HG03135 (cell line): ENCODE measurements at regions not wholly inside any gene's neighbourhood (a gene's known extent, or its start where the extent isn't known, plus 50 kb on each side); places are given as distances from the start of the nearest gene placed in this dataset.

Source experiments
- ATAC-seq: cut with Tn5 transposase; IDR thresholded peaks from one replicate; pipeline ENCODE4 v1.9.1; 2021; ENCODE audit warnings: mild to moderate bottlenecking, moderate library complexity; ENCODE audit not compliant: unreplicated experiment

DNA sequence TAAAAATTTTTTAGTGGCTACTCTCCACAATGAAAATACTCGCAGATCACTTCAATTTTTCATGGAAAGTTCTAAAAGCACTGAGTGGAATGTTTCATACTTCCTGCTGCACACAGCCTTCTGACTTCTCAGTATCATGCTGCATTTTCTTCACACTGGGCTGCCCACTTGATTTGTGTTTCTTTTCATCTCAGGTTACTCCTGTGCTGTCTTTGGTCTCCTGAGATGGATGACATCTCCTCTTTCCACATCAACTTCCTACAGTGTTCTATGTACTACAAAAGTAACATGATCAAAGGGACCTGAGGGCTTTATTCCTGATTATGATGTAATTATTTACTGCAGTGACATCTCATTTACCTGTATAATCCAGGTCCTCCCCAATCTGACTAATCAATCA is 927.7 kb downstream of the ROBO2 start:
- ATAC-seq: no peak

DNA sequence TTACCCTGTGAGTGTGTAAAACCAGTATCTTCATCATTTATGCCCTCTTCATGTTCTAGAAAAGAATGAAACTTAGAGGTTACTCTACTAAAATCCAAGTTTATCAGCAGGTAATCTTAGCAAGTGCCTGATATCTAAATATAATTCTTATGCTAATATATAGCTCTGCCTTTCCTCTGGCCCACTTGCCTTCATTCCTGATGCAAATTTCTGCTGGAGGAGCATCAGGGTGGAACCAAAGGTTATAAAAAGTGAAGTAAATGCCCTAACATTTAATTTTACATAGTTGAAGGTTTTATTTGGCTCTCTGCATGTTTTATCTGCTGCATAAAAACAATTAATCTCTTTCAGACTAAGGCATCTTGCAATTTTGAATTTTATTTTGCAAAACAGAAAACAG is 936.2 kb downstream of the ROBO2 start:
- no peak for ATAC-seq

DNA sequence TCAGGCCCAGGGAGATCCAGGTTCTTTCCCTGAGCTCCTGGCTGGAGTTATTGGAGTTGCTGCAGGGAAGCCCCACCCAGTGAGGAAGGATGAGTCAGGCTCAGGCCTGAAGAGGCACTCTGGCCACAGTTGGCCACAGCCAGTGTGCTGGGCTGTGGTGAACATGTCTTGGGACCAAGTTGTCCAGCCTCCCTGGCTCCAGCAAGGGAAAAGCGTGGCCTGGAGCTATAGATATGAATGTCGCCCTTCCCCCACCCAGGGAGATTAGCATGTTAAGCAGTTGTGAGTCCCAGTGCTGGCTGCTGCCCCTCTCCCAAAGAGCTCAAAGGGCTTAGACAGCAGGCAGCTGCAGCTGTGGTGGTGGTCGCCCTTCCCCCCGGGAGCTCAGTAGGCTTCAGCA is 963.2 kb downstream of the ROBO2 start:
- ATAC-seq: no peak

DNA sequence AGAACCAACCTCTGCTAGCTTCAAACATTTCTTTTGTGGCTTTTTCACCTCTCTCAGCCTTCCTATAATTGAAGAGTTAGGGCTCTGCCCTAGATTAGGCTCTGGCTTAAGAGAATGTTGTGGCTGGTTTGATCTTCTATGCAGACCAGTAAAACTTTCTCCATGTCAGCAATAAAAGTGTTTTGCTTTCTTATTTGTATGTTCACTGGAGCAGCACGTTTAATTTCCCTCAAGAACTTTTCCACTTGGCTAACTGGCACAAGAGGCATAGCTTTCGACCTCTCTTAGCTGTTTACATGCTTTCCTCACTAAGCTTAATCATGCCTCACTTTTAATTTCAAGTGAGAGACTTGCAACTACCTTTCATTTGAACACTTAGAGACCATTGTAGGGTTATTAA is 964.7 kb downstream of the ROBO2 start:
- ATAC-seq: no peak

DNA sequence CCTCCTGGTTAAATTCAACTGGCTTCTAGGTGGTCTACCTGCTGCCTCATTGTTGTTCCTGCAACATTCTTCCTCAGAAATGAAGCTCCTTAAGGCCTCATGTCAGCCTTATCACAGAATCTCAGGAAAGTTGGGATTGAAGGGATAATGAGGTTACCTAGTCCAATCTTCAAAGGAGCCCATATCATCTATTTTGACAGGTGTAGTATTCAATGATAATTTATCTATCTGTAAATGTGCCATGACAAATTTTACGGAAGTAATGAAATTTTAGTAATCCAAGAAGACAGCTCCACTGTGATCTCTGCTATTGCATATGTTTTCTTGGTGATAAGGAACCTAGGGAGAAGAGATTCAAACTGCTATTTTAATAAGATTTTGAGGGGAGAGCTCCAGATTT is 973.8 kb downstream of the ROBO2 start:
- ATAC-seq: no peak

DNA sequence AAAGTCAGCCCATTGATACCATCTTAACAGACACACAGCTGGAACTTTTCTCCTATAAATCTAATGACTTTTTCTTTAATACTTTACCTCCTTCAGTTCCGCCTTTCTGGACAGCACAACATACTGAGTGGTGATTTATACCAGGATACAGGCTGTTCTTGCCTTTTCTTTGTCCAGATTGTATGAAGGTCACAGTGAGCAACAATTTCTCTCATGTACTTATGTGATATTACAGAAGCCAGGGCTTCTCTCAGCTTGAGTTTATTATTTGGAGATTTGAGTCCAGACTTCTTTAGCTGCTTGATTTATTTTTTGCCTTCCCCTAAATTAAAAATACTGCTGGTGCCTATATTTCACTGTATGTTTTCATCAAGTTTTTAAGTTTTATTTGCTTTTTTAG is 976.0 kb downstream of the ROBO2 start:
- no peak for ATAC-seq

DNA sequence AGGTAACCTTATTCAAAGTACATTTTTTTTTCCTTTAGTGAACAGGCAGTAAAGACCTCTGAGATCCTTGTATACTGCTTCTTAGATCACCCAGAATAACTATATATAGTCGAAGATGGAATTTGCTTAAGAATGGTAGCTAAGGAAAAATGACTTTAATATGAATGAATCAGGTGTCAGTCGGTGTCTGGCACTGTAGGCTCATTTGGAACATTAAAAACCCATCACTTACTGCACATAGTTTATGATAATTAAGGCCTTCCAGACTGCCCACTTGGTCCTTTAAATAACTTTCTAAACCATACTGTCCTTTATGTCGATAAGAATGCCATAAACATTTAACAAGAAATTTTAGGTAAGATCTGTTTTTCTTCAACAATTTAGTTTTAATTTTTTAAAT is 981.8 kb downstream of the ROBO2 start:
- no peak for ATAC-seq

DNA sequence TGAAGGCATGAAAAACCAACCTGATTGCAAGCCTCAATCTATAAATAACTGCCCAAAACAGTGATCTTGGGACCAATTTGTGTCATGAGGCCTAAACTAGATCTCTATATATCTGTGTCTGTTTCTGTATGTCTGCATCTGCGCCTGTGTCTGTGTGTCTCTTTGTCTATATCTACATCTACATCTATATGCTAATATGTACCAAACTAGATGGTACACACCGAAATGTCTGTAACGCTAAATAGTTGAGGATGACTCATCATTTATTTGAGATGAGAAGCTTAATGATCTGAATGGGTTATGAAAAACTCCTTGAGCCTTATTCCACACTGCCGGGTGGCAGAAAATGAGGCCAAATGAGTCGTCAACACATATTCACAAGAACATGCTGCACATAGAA is 982.3 kb downstream of the ROBO2 start:
- no peak for ATAC-seq

DNA sequence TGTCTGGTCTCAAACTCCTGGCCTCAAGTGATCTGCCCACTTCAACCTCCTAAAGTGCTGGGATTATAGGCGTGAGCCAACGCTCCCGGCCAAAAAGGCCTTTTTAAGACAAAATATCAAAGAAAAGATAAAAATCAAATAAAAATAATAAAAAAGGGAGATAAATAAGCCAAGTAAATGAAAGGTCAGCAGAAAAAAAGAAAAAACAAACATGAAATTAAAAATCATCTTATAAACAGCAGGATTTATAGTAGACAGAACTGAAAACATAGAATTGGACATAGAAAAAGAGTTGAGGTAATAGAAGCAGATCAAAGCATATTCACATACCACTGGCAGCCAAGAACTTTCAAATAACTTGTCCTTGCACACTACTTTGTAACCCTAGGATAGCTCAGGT is 983.4 kb downstream of the ROBO2 start:
- no peak for ATAC-seq

DNA sequence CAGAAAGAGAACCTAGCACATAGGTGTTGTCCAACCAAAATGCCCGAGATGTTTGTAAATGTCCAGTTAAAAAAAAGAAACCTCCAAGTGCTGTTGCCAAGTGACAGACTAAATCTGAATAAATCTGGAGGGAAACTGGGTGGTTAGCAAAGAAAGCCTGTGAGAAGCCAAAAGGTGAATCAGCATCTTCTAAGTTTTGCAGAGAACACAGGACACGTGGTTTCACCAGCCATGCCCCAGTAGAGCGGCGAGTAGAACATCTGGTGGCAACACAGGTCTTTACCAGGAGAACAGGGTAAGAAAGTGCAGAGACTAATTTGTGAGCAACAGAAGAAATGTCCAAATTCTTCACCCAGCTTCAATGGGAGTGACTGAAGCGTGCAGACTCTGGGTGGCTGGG is 986.0 kb downstream of the ROBO2 start:
- ATAC-seq: no peak

DNA sequence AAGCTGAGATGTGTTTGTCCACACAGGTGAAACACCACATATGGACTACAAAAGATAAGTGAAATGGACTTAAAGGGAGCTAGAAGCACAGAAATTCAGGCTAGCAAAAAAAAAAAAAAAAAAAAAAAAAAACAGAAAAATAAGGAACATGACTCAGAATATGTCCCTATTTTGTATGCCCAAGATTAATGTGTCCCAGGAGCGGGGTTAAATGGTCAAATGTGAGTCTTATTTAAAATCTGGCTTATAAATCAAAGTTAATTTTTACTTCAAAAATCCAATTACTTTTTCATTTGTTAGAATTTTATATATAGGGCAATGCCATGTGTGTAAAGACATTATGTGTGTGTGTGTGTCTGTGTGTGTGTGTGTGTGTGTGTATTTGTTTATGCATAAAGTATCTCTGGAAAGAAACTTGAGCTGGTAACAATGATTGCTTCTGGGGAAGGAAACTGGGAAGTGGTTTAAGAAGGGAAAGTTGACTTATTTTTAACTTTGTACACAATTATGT is 986.5 kb downstream of the ROBO2 start:
- ATAC-seq: no peak

DNA sequence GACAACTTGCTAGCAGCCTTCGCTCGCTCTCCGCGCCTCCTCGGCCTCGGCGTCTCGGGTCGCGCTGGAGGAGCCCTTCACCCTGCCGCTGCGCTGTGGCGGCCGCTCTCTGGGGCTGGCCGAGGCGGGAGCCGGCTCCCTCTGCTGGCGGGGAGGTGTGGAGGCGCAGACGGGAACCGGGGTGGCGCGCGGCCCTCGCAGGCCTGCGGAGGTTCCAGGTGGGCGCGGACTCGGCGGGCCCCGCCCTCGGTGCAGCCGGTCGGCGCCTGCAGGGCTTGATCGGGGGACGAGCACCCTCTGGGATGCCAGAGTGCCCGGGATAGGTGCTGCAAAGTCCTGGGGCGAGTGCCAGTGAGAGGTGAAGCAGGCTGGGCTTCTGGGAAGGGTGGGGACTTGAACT is 989.9 kb downstream of the ROBO2 start:
- ATAC-seq: no peak

DNA sequence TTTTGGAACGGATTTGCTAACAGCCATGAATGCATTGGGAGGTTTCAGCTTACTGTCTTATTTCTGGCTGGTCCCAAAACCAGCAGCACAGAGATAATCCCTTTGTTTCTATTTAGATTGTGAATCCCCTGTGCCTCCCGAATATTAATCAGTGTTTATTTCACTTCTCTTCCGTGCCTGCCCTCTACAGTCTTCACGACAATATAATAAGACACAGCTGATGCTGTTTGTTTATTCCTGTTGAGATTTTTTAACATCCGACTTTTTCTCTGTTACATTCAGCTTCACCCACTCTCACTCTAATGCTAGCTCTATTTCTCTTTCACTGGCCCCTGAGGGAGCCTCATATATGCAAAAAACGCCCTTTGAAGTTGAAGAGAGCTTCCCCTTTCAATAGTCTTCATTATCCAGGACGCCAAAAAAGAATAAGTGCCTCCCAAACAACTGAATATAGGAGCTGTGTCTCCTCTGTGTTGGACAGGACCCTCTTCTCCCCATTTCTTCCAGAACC is 995.3 kb downstream of the ROBO2 start:
- ATAC-seq: no peak

DNA sequence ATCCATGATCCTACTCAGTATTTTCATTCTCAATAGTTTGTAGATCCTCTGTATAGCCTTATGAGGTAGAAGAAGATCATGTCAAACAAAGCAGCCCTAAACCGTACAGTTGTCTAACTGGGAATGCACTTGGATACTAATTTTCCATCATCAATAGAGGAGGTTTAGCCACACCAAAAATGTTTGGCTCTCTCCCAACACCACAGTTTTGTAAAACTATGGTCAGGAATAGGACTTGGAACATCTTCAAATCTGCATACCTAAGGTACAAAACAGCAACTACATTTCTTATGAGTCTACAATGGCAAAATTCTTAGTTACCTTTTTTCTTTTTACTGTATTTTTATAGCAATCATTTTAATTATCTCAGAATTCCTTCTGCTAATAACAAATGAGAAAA is 1001.6 kb downstream of the ROBO2 start:
- no peak for ATAC-seq

DNA sequence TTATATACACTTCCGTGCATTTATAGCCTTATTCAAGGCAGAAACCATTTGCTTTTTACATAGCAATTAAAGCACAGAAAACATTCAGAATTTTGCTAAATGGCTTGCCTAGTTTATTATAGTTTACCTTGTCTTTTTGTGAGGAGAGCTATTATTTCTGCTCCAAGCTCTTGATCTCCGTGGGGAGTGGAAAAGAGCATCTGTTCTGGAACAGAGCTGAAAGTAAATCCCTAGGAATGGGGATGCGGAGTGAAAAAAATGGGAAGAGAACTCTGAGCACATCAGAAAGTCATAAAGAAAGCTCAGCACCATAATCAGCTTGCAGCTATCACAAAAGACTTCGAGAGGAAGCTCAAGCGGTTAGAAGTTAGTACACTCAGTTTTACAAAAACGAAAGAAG is 1006.7 kb downstream of the ROBO2 start:
- no peak for ATAC-seq

DNA sequence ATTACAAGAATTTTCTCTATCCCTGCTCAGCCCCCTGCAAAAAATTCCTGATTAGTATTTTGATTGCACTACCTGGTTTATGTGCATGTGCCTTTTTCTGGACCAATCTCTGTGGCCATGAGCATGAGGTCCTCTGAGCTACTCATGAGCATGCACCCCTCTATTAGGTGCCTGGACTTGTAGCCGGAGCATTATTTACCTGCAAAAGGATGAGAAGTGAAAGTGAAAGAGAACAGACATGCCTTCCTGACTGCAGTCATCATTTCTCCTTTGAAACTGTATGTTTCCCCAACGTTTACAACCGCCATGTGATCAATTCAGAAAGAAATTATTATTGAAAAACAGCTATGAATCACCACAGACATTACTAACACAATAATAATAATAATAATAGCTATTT is 1008.8 kb downstream of the ROBO2 start:
- ATAC-seq: no peak

DNA sequence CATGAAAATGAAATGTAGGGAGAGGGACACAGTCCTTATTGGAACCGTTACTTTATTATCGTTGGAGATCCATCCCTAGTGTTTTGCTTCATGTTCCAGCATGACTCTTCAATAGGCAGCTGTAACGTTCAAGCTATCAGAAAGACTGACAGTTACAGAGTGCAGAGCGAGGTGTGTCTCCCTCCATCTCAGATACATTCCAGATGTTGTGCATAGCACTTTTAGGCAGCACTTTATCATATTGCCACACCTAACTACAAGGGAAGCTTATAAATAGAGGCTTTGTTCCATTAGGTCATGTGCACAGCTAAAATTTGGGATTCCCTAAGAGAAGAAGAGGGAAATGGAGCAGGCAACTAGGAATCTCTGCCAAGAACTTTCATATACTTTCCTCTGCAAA is 1009.6 kb downstream of the ROBO2 start:
- no peak for ATAC-seq

DNA sequence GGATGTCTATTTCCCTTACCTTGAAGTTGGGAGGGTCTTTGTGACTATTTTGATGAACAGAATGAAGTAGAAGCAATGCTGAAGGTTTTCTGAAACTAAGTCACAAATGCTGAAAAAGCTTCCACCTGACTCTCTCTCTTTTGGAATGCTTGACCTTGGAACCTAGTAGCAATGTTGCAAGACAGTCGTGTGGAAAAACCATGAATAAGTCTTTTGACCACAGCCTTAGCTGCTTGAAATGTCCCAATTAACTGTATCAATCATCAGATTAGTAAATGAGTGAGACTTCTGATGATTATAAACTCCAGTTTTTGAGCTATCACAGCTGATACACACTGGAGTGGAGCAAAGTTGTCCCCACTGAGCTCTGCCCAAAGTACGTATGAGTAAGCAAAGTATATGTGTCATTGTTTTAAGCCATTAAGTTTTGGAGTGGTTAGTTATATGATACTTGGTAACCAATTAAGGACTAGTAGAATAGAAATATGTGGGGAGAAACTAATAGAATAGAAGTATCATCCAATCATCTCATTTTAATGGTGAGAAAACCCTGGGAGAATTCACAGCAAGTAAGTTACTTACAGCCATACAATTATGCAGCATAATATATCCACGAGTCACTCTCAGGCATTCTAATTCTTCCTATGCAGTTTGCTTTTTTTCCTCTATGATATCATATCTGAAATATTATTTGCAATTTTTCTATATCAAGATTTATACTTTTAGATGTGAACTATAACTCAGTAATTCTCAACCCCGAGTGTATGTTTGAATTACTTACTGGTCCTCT is 1010.6 kb downstream of the ROBO2 start:
- no peak for ATAC-seq

DNA sequence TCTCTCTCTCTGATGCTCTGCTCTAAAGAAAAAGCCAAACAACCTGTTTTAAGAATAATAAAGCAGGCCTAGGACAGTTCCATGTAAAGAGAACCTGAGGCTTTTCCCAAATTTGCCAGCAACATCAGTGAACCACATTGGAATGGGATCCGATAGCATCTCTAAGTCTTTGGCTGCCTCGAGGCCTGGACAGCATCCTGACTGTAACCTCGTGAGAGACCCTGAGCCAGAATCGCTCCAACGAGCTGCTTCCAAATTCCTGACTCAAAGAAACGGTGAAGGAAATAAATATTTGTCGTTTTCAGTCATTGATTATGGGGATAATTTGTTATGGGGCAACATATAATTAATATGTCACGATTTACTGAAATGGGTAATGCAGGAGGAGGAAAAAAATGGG is 1012.8 kb downstream of the ROBO2 start:
- no peak for ATAC-seq

DNA sequence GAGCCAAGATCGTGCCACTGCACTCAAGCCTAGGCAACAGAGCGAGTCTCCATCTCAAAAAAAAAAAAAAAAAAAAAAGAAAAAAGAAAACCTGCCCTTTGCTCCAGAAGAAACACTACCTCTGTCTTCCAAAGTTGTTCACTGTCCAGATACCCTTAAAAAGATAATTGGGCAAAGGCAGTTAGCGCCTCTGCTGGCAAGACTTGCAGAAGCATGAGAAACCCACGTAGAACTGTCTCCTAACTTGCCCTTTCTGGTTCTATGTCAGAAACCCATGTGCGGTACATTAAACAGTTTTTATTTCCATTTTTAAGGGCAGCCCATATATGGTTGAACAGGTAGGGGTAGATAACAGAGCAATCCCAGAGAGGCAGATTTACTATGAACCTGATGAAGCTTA is 1026.4 kb downstream of the ROBO2 start:
- ATAC-seq: no peak

DNA sequence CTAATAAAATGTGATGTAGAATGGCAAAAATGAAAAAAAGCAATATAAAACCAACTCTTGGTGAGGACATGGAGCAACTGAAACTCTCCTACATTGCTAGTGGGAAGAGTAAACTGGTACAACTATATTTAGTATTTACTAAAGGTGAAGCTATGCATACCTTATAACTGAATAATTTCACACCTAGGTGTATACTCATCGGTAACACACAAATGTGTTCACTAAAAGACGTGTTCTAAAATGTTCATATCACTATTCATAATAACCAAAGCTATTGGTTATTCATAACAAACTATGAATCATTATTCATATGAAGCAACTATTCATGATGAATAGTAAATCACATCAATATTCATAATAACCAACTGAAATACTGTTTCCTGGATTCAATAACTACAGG is 1030.3 kb downstream of the ROBO2 start:
- ATAC-seq: no peak

DNA sequence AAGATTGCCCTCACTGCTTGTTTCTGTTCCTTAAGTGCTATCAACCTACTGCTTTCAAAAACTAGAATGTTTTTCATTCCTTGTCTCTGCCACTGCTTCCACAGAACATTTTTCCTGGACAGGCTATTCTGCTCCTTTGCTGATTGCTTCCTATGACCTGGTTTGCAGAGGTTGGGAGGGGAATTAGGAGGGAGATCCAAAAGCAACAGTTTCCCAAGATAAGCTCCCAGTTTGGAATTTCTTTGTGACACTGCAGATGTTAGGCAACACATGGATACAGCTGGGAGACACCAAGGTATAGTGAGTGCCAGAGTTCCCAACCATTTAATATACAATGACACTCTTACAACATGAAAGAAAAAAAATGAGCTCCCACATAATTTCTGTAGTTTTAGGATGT is 1036.5 kb downstream of the ROBO2 start:
- no peak for ATAC-seq

DNA sequence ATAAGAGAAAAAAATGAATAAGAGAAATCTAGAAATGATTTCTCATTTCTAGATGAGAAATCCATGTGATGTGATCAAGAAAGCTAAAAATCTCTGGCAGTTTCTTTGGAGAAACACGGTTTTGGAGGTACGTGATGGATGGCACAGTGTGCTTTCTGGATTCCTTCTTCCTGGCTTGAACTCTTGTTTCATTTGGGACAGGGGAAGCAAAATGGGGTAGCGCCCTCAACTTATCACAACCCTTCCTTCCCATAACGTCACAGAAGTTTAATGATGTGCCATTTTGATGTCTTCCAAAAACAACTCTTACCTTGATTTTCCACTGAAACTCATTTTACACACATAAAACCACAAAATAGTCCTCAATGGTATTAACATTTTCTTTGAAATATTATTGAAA is 1037.3 kb downstream of the ROBO2 start:
- ATAC-seq: no peak
